Keratinocyte (primary cell): ENCODE measurements at regions not wholly inside any gene's neighbourhood (a gene's known extent, or its start where the extent isn't known, plus 50 kb on each side); places are given as distances from the start of the nearest gene placed in this dataset.

Experiments
- DNase-seq: peaks from one replicate; pipeline ENCODE4 v3.0.0-alpha.2; 2011; ENCODE audit warnings: low read depth, missing footprints, low spot score
- FAIRE-seq: peaks from 2 replicates; lab custom pipeline; 2011; peaks lifted over from hg19 to GRCh38; lab: Jason Lieb, UNC
- H2AFZ ChIP-seq: 2 replicates; pipeline ENCODE4 v1.6.0; 2012; ENCODE audit warnings: low read length, control low read depth, inconsistent platforms; ENCODE audit not compliant: control insufficient read depth
- H3K27ac ChIP-seq: 2 replicates; pipeline ENCODE4 v1.5.1; 2011; ENCODE audit warnings: low read length; ENCODE audit not compliant: control insufficient read depth, insufficient read depth
- H3K27me3 ChIP-seq: 3 replicates; pipeline ENCODE4 v1.6.0; 2011; ENCODE audit warnings: low read length; ENCODE audit not compliant: control insufficient read depth, insufficient read depth; ENCODE audit errors: extremely low read depth
- H3K36me3 ChIP-seq, 2 experiments: 2 replicates in 1 of 2; 3 replicates in 1 of 2; pipeline ENCODE4 v1.5.1; 2011; ENCODE audit warnings: low read length in 2 of 2, mild to moderate bottlenecking in 1 of 2; ENCODE audit not compliant: control insufficient read depth in 2 of 2, insufficient read depth in 2 of 2; ENCODE audit errors: extremely low read depth in 1 of 2
- H3K4me1 ChIP-seq: 3 replicates; pipeline ENCODE4 v1.5.1; 2011; ENCODE audit warnings: low read length; ENCODE audit not compliant: control insufficient read depth, insufficient read depth; ENCODE audit errors: extremely low read depth
- H3K4me2 ChIP-seq: 3 replicates; pipeline ENCODE4 v1.6.0; 2011; ENCODE audit warnings: low read depth, low read length; ENCODE audit not compliant: control insufficient read depth, insufficient read depth; ENCODE audit errors: extremely low read depth
- H3K4me3 ChIP-seq, 3 experiments: fragments of 200-600 bp in 1 of 3; sonication (generic) in 1 of 3; 2 replicates in 2 of 3; 3 replicates in 1 of 3; pipeline ENCODE4 v1.5.1; 2011 to 2016; ENCODE audit warnings: low read length in 3 of 3, mild to moderate bottlenecking in 3 of 3, control low read depth in 2 of 3, inconsistent platforms in 1 of 3, low read depth in 1 of 3, mixed read lengths in 1 of 3, mixed run types in 1 of 3, moderate library complexity in 1 of 3; ENCODE audit not compliant: control insufficient read depth in 2 of 3, insufficient read depth in 2 of 3; ENCODE audit errors: extremely low read depth in 1 of 3
- H3K79me2 ChIP-seq: 2 replicates; pipeline ENCODE4 v1.6.0; 2012; ENCODE audit warnings: low read length; ENCODE audit not compliant: control insufficient read depth, insufficient read depth
- H3K9ac ChIP-seq: 3 replicates; pipeline ENCODE4 v1.6.0; 2011; ENCODE audit warnings: low read length; ENCODE audit not compliant: control insufficient read depth, insufficient read depth; ENCODE audit errors: extremely low read depth
- H3K9me1 ChIP-seq: 3 replicates; pipeline ENCODE4 v1.6.0; 2011; ENCODE audit warnings: low read length; ENCODE audit not compliant: control insufficient read depth, insufficient read depth; ENCODE audit errors: extremely low read depth
- H3K9me3 ChIP-seq: 2 replicates; pipeline ENCODE4 v1.5.1; 2012; ENCODE audit warnings: low read depth, low read length; ENCODE audit not compliant: control insufficient read depth
- H4K20me1 ChIP-seq: 3 replicates; pipeline ENCODE4 v1.6.0; 2011; ENCODE audit warnings: low read length; ENCODE audit not compliant: control insufficient read depth, insufficient read depth; ENCODE audit errors: extremely low read depth
- CTCF ChIP-seq, 3 experiments: IDR thresholded peaks in 1 of 3; conservative IDR thresholded peaks in 1 of 3; optimal IDR thresholded peaks in 1 of 3; 2 replicates in 2 of 3; 3 replicates in 1 of 3; pipeline versions ENCODE3 to v1.5.1; 2011; ENCODE audit warnings: low read length in 3 of 3, mild to moderate bottlenecking in 3 of 3, moderate library complexity in 2 of 3, control low read depth in 1 of 3, inconsistent platforms in 1 of 3; ENCODE audit not compliant: insufficient read depth in 2 of 3; ENCODE audit errors: extremely low read depth in 1 of 3
- EZH2 ChIP-seq: IDR thresholded peaks from one replicate; pipeline ENCODE4 v1.6.1; 2012; ENCODE audit warnings: inconsistent platforms, mild to moderate bottlenecking, low read length, moderate library complexity
- dilution Hi-C: fragments of 300-500 bp; cut with MboI; formaldehyde crosslinking; loops from one replicate; pipeline ENCODE4 v1.7.0; 2020; ENCODE audit warnings: low sequenced_read_pairs; ENCODE audit not compliant: extremely low pct_ligation_motif_present

DNA sequence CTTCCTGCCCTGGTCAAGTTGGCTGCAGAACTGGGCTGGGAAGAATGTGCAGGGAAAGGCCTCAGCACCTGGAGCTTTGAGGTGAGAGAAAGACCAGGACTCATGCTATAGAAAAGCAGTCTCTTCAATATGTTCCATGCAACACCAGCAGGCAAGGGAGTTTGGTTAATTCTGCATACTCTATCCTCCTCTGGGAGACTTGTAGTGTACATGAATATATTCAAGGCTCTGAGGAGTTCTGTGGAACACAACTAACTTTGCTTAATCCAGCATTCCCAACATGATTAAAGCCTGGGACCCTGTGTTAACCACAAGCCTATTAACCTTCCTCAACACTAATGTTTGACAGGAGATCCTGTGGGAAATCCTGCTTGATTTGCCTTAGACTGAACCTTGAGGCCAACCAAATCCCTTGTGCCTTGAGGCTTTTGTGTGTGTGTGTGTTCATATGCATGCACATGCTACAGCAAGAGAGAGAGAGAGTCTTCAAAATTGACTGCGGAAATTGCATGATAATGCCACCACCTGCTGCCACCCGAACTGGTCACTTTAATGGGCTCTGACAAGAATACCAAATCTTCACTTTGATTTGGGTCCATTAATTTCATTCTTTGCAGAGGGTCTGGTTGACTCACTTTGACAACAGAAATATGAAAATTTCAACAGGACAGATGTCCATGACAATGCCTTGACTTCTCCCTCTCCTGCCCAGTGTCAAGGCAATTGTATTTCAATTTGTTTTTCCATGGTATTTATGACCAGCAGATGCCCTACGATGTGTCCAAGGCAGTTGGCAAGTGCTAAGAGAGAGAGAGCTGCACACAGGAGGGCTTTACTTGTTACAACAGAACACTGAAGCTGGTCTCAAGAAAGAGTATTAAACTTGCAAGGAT lies 238.2 kb upstream of the ZBED5 start:
- Histone ChIP-seq H3K36me3 (no peaks in the 10 kb centered on the region), H2AFZ (no peak overlapping the region), H3K4me3 (no peak overlapping the region), H3K4me2 (no peak overlapping the region), H3K4me1 (no peaks in the 10 kb centered on the region), H3K9me3 (peaks cover 2% of the 10 kb centered on the region), H3K79me2 (no peaks in the 10 kb centered on the region), H3K9me1 (no peaks in the 10 kb centered on the region), H4K20me1 (no peaks in the 10 kb centered on the region), H3K9ac (no peak overlapping the region), H3K27ac (no peak overlapping the region), H3K27me3 (peaks cover 16% of the 10 kb centered on the region)
- DNase-seq, result no peak
- TF ChIP-seq CTCF (optimal IDR thresholded peaks at IDR 0.05 in 1 of 3, IDR thresholded peaks at IDR 0.05 in 1 of 3, conservative IDR thresholded peaks at IDR 0.05 in 1 of 3; ENCODE audit: extremely low read depth in 1 of 3, insufficient read depth in 2 of 3, low read length in 3 of 3) (no peak), EZH2 (no peak)
- dilution Hi-C loops, result no loop called here
- FAIRE-seq, result no peak

DNA sequence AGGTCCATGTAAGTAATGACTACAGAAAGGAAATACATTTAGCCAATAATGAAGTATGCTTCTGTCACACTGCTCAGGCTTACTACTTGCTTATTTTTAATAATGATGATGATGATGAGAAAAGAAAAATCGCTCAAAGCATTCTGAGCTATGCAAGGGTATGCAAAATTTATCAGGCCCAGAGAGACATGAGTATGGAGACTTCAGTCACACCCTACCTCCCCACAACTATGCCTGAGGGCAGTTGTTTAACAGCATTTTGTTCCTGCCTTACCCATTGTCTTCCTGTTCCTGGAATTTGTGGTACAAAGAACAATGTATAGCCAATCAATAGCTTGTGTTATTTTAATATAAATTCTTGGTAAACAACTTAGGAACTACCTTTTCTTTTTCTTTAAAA lies 232.6 kb upstream of the ZBED5 start:
- H3K9me3 ChIP-seq, result peaks cover 2% of the 10 kb centered on the region
- no peak overlapping the region for H3K4me3 ChIP-seq
- DNase-seq, result no peak
- no peak overlapping the region for H3K9ac ChIP-seq
- H3K27ac ChIP-seq, result no peak overlapping the region
- H3K36me3 ChIP-seq, result no peaks in the 10 kb centered on the region
- H2AFZ ChIP-seq, result no peak overlapping the region
- TF ChIP-seq CTCF (optimal IDR thresholded peaks at IDR 0.05 in 1 of 3, IDR thresholded peaks at IDR 0.05 in 1 of 3, conservative IDR thresholded peaks at IDR 0.05 in 1 of 3; ENCODE audit: extremely low read depth in 1 of 3, insufficient read depth in 2 of 3, low read length in 3 of 3) (no peak), EZH2 (no peak)
- H3K4me1 ChIP-seq, result no peaks in the 10 kb centered on the region
- FAIRE-seq, result no peak
- H3K27me3 ChIP-seq, result peaks cover 7% of the 10 kb centered on the region
- no peak overlapping the region for H3K4me2 ChIP-seq
- no peaks in the 10 kb centered on the region for H3K79me2 ChIP-seq
- dilution Hi-C loops, result no loop called here
- no peaks in the 10 kb centered on the region for H4K20me1 ChIP-seq
- no peaks in the 10 kb centered on the region for H3K9me1 ChIP-seq
